ENCODE measurements at regions not wholly inside any gene's neighbourhood (a gene's known extent, or its start where the extent isn't known, plus 50 kb on each side); places are given as distances from the start of the nearest gene placed in this dataset.
"Not testable (repeated sequence)": the region's sequence is repeated elsewhere in the genome, so short reads cannot be mapped to it uniquely, and the experiment has no call there.

DNA sequence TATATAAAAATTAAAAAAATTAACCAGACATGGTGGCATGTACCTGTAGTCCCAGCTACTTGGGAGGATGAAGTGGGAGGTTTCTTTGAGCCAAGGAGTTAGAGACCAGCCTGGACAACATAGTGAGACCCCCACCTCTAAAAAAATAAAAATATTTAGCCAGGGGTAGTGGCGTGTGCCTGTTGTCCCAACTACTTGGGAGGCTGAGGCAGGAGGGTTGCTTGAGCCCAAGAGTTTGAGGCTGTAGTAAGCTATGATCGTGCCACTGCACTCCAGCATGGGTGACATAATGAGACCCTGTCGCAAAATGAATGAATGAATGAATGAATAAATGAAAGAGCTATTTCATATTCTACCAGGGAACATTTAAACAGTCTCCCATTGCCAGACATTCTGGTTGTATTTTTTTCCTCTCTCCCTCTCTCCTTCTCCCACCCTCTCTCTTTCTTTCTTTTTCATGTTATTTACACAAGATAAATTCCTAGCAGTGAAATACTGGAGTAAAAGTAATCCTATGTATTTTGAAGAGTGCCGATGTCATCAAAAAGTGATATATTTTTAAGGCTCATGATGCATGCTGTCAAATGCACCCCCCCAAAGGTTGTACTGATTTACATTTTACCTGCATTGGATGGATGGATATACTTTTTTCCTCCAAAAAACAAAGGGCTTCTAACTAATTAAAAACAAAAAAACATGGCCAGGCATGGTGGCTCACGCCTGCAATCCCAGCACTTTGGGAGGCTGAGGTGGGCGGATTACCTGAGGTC, 194.8 kb upstream of the ZNF217 start:
- ATAC-seq (replicated peaks): no peak
- H3K4me3 Mint-ChIP-seq: no peak overlapping the region
- no peaks in the 10 kb centered on the region for H3K27me3 Mint-ChIP-seq
- no peaks in the 10 kb centered on the region for H3K36me3 Mint-ChIP-seq
- H3K4me1 Mint-ChIP-seq: peaks cover 19 to 35% of the 10 kb centered on the region in 2 donors
- no peaks in the 10 kb centered on the region for H3K9me3 Mint-ChIP-seq
- DNase-seq: no peak
- H3K27ac Mint-ChIP-seq: no peak overlapping the region

DNA sequence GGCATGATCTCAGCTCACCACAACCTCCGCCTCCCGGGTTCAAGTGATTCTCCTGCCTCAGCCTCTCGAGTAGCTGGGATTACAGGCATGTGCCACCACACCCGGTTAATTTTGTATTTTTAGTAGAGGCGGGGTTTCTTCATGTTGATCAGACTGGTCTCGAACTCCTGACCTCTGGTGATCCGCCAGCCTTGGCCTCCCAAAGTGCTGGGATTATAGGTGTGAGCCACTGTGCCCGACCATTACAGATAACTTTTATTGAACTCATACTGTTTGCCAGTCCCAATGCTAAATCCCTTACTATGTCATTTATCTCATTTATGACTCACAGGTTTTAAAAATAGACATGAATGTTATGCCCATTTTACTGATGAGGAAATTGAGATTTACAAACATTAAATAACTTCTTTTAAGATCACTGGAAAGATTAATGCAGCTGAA, 193.9 kb upstream of the ZNF217 start:
- ATAC-seq (replicated peaks); DNase-seq: not testable (repeated sequence)

GRCh38 chr20:53786445-53787267, 193.0 kb upstream of the ZNF217 start:
- no peaks in the 10 kb centered on the region for H3K9me3 Mint-ChIP-seq
- H3K4me1 Mint-ChIP-seq: peaks cover 19 to 35% of the 10 kb centered on the region in 2 donors
- no peaks in the 10 kb centered on the region for H3K36me3 Mint-ChIP-seq
- peak; percentile 61 to 72 for ATAC-seq (replicated peaks)
- H3K27ac Mint-ChIP-seq: peak overlapping the region; percentile 79
- H3K4me3 Mint-ChIP-seq: no peak overlapping the region
- no peaks in the 10 kb centered on the region for H3K27me3 Mint-ChIP-seq
- DNase-seq: no peak

More for the DNA sequence above, 193.9 kb upstream of the ZNF217 start:
- H3K4me1 Mint-ChIP-seq: peaks cover 19 to 35% of the 10 kb centered on the region in 2 donors
- not testable (repeated sequence) for H3K9me3 Mint-ChIP-seq, H3K36me3 Mint-ChIP-seq, H3K4me3 Mint-ChIP-seq, H3K27me3 Mint-ChIP-seq, H3K27ac Mint-ChIP-seq

DNA sequence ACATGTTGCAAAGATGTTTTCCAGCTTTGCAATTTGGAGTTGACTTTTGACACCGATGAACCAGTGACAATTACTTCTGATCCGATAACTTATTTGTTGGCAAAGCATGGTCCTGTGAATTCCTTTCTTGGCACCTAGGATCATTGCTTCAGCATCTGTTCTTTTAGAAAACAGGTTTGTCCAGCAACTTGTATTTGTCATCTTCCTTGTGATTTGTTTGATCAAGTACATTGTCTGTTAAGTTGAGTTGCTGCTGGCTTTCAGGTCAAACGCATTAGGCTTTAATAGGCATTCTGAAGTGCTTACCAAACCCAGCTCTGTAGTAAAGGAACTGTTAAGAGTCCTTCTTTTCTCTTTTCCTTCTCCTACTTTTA, 192.4 kb upstream of the ZNF217 start:
- peak overlapping the region; percentile 79 for H3K27ac Mint-ChIP-seq
- DNase-seq: no peak
- H3K36me3 Mint-ChIP-seq: no peaks in the 10 kb centered on the region
- H3K9me3 Mint-ChIP-seq: no peaks in the 10 kb centered on the region
- H3K27me3 Mint-ChIP-seq: no peaks in the 10 kb centered on the region
- no peak overlapping the region for H3K4me3 Mint-ChIP-seq
- peaks cover 18 to 35% of the 10 kb centered on the region in 2 donors for H3K4me1 Mint-ChIP-seq
- peak in 1 of 2 donors; percentile 16 for ATAC-seq (replicated peaks)

DNA sequence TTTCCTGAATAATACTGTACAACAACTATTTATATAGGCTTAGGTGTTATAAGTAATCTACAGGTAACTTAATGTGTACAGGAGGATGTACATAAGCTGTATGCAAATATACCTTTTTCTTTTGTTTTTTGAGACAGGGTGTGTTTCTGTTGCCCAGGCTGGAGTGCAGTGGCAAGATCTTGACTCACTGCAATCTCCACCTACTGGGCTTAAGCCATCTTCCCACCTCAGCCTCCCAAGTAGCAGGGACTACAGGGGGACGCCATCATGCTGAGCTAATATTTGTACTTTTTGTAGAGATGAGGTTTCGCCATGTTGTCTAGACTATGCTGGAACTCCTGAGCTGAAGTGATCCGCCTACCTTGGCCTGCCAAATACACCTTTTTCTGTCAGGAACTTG, 191.7 kb upstream of the ZNF217 start:
- DNase-seq (no peak), ATAC-seq (replicated peaks) (no peak)
- Mint-ChIP-seq H3K4me3 (no peak overlapping the region), H3K27me3 (no peaks in the 10 kb centered on the region), H3K4me1 (peaks cover 18 to 35% of the 10 kb centered on the region in 2 donors), H3K27ac (no peak overlapping the region), H3K9me3 (no peaks in the 10 kb centered on the region), H3K36me3 (no peaks in the 10 kb centered on the region)

- no peaks in the 10 kb centered on the region for H3K9me3 Mint-ChIP-seq
- no peaks in the 10 kb centered on the region for H3K27me3 Mint-ChIP-seq
- no peaks in the 10 kb centered on the region for H3K36me3 Mint-ChIP-seq
- H3K4me1 Mint-ChIP-seq: peaks cover 15 to 23% of the 10 kb centered on the region in 2 donors
- ATAC-seq (replicated peaks) (no peak), DNase-seq (no peak)
- no peak overlapping the region for H3K27ac Mint-ChIP-seq
- H3K4me3 Mint-ChIP-seq: no peak overlapping the region
Measured at GRCh38 chr20:53783768-53784167, 190.1 kb upstream of the ZNF217 start.

DNA sequence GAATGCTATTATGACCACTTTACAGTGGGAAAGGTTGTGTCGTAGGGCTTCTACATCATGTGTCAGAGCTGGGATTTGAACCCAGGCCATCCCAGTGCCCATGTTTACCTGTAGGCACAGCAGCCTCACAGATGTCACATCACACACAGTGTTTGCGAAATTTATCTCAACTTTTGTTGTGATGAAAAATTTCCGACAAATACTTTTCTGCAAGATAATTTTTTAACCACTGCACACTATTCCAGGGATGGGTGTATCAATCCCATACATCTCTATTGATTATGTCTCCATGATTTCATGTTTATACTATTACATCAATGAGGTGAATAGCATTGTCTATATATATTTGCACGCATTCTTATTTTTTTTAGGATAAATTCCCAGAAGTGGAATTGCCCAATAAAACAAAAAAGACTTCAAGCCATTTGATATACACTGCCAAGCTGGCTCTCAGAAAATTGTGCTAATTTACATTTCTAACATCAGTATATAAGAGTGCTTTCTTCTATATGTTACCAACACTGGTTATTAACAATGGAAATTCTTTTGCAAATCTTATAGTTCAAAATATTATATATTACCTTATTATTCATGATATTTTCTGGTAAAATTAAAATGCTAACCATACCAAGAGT, 189.1 kb upstream of the ZNF217 start:
- Mint-ChIP-seq H3K4me3 (no peak overlapping the region), H3K36me3 (no peaks in the 10 kb centered on the region), H3K27ac (no peak overlapping the region), H3K27me3 (no peaks in the 10 kb centered on the region), H3K4me1 (peaks cover 15 to 19% of the 10 kb centered on the region in 2 donors), H3K9me3 (no peaks in the 10 kb centered on the region)
- DNase-seq (no peak), ATAC-seq (replicated peaks) (no peak)

- Mint-ChIP-seq H3K27ac (no peak overlapping the region), H3K36me3 (no peaks in the 10 kb centered on the region), H3K9me3 (no peaks in the 10 kb centered on the region), H3K27me3 (no peaks in the 10 kb centered on the region), H3K4me3 (no peak overlapping the region), H3K4me1 (peaks cover 0 to 3% of the 10 kb centered on the region in 2 donors)
- ATAC-seq (replicated peaks): no peak
- DNase-seq: no peak
Measured at GRCh38 chr20:53779822-53780221, 186.2 kb upstream of the ZNF217 start.

DNA sequence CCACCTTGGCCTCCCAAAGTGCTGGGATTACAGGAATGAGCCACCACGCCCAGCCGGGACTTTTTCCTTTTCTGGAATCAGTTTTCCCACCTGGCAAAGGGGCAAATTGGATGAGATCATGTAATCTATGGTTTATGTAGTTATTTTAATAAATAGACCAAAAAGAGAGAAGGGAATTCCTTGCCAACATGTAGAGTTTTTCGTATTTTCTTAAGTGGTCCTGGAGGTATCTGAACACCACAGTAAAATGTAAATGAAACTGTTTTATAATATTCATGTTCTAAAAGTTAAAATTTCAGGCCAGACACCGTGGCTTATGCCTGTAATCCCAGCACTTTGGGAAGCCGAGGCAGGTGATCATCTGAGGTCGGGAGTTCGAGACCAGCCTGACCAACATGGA, 185.1 kb upstream of the ZNF217 start:
- Mint-ChIP-seq H3K4me1 (peaks cover 3 to 12% of the 10 kb centered on the region in 2 donors), H3K4me3 (no peak overlapping the region), H3K36me3 (no peaks in the 10 kb centered on the region), H3K27ac (no peak overlapping the region), H3K9me3 (no peaks in the 10 kb centered on the region), H3K27me3 (no peaks in the 10 kb centered on the region)
- DNase-seq (no peak), ATAC-seq (replicated peaks) (no peak)

DNA sequence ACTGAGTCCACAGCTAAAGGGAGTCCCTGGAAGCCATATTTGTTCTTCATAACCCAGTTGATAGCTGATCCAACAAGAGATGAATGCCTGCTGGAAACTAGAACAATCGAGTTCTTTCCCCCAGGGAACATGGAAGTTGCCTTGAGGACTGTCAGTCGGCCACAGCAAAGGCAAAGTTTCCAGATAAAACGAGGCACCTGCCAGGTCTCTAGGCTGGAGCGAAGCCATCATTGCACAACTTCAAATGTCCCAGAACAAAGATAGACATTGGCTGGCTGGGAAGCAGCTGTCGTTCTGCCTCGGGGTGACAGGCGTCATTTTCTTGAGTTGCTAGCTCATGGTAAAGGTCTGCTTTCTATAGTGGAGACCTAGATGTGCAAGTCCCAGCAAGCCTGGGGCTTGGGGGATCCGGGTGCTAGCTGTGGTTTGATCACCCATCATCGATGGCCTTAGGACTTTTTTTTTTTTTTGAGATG, 184.4 kb upstream of the ZNF217 start:
- DNase-seq: no peak
- Mint-ChIP-seq H3K36me3 (no peaks in the 10 kb centered on the region), H3K27ac (peak overlapping the region; percentile 9), H3K27me3 (no peaks in the 10 kb centered on the region), H3K4me3 (no peak overlapping the region), H3K4me1 (peaks cover 3 to 12% of the 10 kb centered on the region in 2 donors), H3K9me3 (no peaks in the 10 kb centered on the region)
- no peak for ATAC-seq (replicated peaks)

GRCh38 chr20:53777402-53777801, 183.8 kb upstream of the ZNF217 start:
- H3K36me3 Mint-ChIP-seq; H3K27ac Mint-ChIP-seq; ATAC-seq (replicated peaks): not testable (repeated sequence)

GRCh38 chr20:53776858-53777257, 183.2 kb upstream of the ZNF217 start:
- Mint-ChIP-seq H3K4me1 (peaks cover 3 to 12% of the 10 kb centered on the region in 2 donors), H3K4me3 (no peak overlapping the region), H3K9me3 (no peaks in the 10 kb centered on the region), H3K27me3 (no peaks in the 10 kb centered on the region), H3K27ac (no peak overlapping the region), H3K36me3 (no peaks in the 10 kb centered on the region)
- DNase-seq (no peak), ATAC-seq (replicated peaks) (no peak)

More at GRCh38 chr20:53777402-53777801, 183.8 kb upstream of the ZNF217 start:
- H3K27me3 Mint-ChIP-seq, H3K9me3 Mint-ChIP-seq, DNase-seq, H3K4me3 Mint-ChIP-seq: not testable (repeated sequence)
- H3K4me1 Mint-ChIP-seq: peaks cover 3 to 12% of the 10 kb centered on the region in 2 donors

- DNase-seq: no peak
- peak overlapping the region; percentile 48 for H3K27ac Mint-ChIP-seq
- peaks cover 4 to 16% of the 10 kb centered on the region in 2 donors for H3K4me1 Mint-ChIP-seq
- no peak for ATAC-seq (replicated peaks)
- no peaks in the 10 kb centered on the region for H3K27me3 Mint-ChIP-seq
- H3K36me3 Mint-ChIP-seq: no peaks in the 10 kb centered on the region
- no peak overlapping the region for H3K4me3 Mint-ChIP-seq
- no peaks in the 10 kb centered on the region for H3K9me3 Mint-ChIP-seq
Measured at GRCh38 chr20:53774461-53775203, 181.0 kb upstream of the ZNF217 start.
